RWPE1 (cell line): ENCODE measurements at regions not wholly inside any gene's neighbourhood (a gene's known extent, or its start where the extent isn't known, plus 50 kb on each side); places are given as distances from the start of the nearest gene placed in this dataset.

Experiments
- CTCF ChIA-PET: fragments of 350-600 bp; sonication (Branson Sonifier 250); formaldehyde crosslinking; extraction: SDS; loops from one replicate; lab custom pipeline; 2021; lab: Yijun Ruan, JAX
- POLR2A ChIA-PET: fragments of 400-600 bp; formaldehyde crosslinking; extraction: SDS; loops from one replicate; lab custom pipeline; 2020; ENCODE audit warnings: antibody characterized with exemption; ENCODE audit not compliant: low non-redundant PET; lab: Yijun Ruan, JAX
- DNase-seq: peaks from one replicate; pipeline ENCODE4 v3.0.0; 2012; ENCODE audit warnings: low spot score
- H3K27ac ChIP-seq: fragments of 450-650 bp; 2 replicates; pipeline ENCODE4 v1.5.1; 2017
- TF ChIP-seq, protein P1 (sequence below): fragments of 450-650 bp; conservative IDR thresholded peaks from 2 replicates; pipeline ENCODE4 v1.5.1; 2017; ENCODE audit warnings: low read depth, mild to moderate bottlenecking

DNA sequence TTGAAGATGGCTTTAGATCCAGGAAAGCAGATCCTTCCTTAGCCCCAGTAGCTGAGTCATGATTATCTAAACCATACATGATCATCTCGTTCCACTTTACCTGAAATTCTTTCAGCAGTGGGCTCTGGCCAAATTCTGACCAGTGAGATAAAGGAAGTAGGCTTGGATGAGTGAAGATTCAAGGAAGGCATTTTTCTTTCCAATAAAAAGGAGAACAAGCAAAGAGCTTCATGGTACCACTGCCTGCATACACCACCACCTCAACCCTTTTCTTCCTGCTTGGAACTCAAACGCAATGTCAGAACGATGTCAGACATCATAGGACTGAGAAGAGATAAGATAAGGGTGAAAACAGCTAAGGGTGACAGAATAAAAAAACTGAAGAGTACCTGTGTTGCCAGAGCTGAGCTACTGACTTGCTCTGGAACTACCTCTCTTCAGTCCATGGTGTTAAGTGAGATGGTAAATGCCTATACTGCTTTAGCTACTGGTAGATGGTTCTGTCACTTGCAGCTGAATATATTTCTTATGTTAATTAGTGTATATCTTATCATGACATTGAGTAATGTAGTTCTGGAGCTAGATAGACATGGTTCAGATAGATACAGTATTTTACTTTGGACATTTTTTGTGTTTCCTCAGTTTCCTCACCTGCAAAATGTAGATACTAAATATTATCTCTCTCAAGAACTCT lies 58.7 kb upstream of the ACVR1 start:
- no peak overlapping the region for H3K27ac ChIP-seq
- TF ChIP-seq, protein P1, sequence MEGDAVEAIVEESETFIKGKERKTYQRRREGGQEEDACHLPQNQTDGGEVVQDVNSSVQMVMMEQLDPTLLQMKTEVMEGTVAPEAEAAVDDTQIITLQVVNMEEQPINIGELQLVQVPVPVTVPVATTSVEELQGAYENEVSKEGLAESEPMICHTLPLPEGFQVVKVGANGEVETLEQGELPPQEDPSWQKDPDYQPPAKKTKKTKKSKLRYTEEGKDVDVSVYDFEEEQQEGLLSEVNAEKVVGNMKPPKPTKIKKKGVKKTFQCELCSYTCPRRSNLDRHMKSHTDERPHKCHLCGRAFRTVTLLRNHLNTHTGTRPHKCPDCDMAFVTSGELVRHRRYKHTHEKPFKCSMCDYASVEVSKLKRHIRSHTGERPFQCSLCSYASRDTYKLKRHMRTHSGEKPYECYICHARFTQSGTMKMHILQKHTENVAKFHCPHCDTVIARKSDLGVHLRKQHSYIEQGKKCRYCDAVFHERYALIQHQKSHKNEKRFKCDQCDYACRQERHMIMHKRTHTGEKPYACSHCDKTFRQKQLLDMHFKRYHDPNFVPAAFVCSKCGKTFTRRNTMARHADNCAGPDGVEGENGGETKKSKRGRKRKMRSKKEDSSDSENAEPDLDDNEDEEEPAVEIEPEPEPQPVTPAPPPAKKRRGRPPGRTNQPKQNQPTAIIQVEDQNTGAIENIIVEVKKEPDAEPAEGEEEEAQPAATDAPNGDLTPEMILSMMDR, result no peak
- DNase-seq, result no peak
- POLR2A ChIA-PET, result no interaction called here
- CTCF ChIA-PET, result no interaction called here

DNA sequence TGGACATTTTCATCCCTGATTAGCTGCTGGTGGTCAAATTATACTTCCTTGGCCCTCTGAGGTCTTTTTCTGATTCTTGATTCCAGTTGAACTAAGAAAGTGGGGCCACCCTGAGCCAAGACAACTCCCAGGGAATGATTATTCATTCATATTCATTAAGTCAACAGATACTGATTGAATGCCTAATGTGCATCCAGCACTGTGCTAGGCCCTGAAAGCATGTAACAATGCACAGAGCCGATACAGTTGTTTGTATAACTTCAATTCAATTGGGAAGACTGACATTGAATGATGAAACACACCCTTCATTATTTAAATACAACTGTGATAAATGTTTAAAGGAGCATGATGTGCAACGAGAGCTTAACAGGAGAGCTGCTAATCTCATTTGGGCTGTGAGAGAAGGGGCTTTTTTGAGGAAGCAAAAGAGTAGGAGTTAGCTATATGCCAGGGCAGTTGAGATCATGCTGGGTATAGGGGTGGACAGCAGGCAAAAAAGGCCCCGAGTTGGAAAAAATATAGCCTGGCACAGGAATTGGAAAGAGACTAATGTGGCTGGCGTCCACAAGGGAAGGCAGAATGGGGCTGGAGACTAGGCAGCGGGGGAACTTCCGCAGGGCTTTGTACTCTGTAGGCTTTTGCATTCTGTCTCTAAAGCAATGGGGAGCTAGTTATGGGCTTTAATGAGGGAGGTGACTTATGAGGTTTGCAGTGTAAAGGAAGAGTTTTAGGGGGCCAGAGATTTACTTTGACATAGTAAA lies 57.2 kb upstream of the ACVR1 start:
- DNase-seq, result no peak
- H3K27ac ChIP-seq, result no peak overlapping the region
- POLR2A ChIA-PET, result no interaction called here
- TF ChIP-seq, protein P1, result no peak
- CTCF ChIA-PET, result no interaction called here

DNA sequence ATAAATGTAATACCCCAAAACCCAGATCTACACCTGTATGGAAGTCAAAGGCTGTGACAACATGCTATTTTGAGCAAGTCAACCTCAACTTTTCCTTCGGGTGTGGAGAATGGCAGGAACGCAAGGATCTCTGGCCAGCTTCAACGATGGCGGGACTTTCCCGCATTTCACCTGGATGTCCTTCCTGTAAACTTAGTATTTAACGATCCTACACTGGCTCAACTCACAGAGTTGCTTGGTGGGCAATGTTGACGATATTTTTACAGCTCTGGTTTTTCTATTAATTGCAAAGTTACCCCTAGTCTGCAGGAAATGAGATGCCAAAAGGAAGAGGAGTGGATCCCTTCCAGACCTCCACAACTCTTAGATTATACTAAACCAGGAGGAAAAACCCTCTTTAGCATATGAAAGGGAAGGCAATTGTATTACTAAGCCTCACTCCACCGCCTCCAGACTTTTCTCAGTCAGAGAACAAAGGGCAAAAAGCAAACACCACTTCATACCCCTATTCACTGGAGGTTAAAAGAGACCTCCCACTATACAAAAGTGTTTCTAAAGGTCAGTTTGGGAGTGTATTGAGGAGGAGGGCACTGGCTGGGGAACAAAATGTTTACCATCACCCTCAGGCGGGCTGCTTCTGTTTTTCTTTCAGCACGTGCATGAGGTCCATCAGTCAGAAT lies 56.5 kb upstream of the ACVR1 start:
- TF ChIP-seq, protein P1, result no peak
- ChIA-PET CTCF (no interaction called here), POLR2A (no interaction called here)
- no peak for DNase-seq
- H3K27ac ChIP-seq, result no peak overlapping the region

DNA sequence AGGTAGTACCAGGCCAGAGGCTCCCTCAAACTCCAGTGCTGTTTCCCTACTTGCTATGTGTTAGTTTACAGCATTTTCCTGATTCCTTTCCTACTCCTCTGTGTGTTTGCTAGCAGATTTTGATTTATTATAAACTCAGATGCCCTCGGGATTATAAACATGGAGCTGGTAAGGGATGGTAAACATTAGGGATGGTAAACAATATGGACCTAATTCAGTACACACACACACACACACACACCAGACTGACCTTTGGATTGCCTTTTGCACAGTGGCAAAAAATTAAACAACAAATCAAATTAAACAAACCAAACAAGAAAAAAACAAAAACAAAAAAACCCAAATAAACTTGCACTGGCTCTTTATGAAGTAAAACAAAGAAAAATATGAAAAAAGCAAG lies 55.4 kb upstream of the ACVR1 start:
- no peak for DNase-seq
- H3K27ac ChIP-seq, result no peak overlapping the region
- CTCF ChIA-PET, result no interaction called here
- TF ChIP-seq, protein P1, result no peak
- POLR2A ChIA-PET, result no interaction called here

DNA sequence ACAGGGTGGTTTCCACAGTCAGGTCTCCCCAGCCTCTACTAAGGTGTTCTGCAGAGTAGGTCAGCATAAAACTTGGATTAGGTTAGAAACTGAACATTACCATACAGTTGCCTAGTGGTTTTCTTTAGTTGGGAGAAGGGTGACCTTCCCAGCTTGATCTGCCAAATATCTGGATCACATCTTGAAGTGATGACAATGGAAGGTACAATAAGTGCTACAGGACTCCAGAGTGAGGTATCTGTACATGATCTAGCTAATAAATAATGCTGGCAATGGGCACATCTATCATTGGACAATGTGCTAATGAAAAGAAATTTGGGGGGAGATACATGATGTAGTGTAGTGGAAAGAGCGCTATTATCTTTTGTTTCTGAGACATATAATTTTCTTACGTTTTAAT lies 54.6 kb upstream of the ACVR1 start:
- no peak for DNase-seq
- TF ChIP-seq, protein P1, result no peak
- ChIA-PET CTCF (no interaction called here), POLR2A (no interaction called here)
- no peak overlapping the region for H3K27ac ChIP-seq

DNA sequence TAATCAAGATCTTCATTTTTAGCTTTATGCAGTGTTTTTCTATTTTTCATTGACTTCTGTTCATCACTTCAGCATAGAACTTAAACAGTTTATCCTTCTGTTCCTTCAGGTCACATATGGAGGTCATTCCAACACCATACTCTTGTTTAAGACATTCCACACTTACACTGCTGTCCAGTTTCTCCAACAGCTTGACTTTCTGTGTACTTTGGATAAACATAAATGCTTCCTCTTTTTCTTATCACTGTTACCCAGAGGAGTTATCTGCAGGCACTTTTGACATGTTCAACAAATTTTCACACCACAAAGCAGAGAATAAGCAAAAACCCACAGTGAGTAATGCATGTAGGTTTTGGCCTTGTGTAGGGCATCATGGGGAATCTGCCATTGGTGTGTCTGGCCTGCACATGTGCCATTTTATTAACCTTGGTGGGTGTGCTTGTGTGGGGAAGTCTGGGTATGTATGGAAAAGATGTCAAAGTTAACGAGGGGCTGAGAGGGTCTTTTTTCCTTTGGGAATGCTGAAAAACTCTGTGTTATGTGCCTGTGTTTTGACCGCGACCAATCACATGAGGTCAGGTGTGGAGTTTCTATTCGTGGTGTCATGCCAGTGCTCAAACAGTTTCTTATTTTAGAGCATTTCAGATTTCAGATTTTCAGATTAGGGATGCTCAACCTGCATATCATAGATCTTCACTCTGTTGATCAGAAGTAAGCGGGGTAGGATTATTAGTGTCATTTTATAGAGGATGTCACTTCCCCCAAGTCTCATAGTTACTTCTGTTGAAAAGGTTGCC lies 53.9 kb upstream of the ACVR1 start:
- TF ChIP-seq, protein P1, result no peak
- CTCF ChIA-PET, result no interaction called here

More for the DNA sequence above, 53.9 kb upstream of the ACVR1 start:
- POLR2A ChIA-PET, result no interaction called here
- H3K27ac ChIP-seq, result no peak overlapping the region
- no peak for DNase-seq
